ENCODE measurements at regions not wholly inside any gene's neighbourhood (a gene's known extent, or its start where the extent isn't known, plus 50 kb on each side); places are given as distances from the start of the nearest gene placed in this dataset.

- TF ChIP-seq CTCF (IDR thresholded peaks at IDR 0.05) (no peak), POLR2A (IDR thresholded peaks at IDR 0.05) (no peak)
These were observed 69.7 kb upstream of the RANBP3L start for GRCh38 chr5:36371366-36371765.

All from tibial nerve (tissue), 3 donors.